GM12878 (cell line): ENCODE measurements at regions not wholly inside any gene's neighbourhood (a gene's known extent, or its start where the extent isn't known, plus 50 kb on each side); places are given as distances from the start of the nearest gene placed in this dataset.

Experiments used
- CEBPB ChIP-seq, 2 experiments: fragments of 150-350 bp in 1 of 2; IDR thresholded peaks; 2 replicates each; pipeline ENCODE4 v1.6.1; 2012 to 2014; ENCODE audit warnings: low read depth in 2 of 2, low read length in 2 of 2, borderline replicate concordance in 1 of 2, inconsistent platforms in 1 of 2
- CREB1 ChIP-seq: IDR thresholded peaks from 2 replicates; pipeline ENCODE4 v1.6.1; 2012; ENCODE audit warnings: low read depth, mild to moderate bottlenecking, inconsistent platforms
- NFIC ChIP-seq: IDR thresholded peaks from 2 replicates; pipeline ENCODE4 v1.6.1; 2012; ENCODE audit warnings: low read depth, mild to moderate bottlenecking, inconsistent platforms, low read length, moderate library complexity
- ZNF207 ChIP-seq: fragments of 450-650 bp; IDR thresholded peaks from 2 replicates; pipeline ENCODE4 v1.6.1; 2014; ENCODE audit warnings: antibody characterized with exemption, mild to moderate bottlenecking, borderline replicate concordance
- TF ChIP-seq, protein P1 (sequence below), 3 experiments: IDR thresholded peaks in 2 of 3; conservative IDR thresholded peaks in 1 of 3; 2 replicates each; pipeline ENCODE4 v1.5.1; 2011; ENCODE audit warnings: low read depth in 3 of 3, low read length in 3 of 3, mild to moderate bottlenecking in 3 of 3, control low read depth in 2 of 3, moderate library complexity in 2 of 3, inconsistent platforms in 1 of 3, mixed read lengths in 1 of 3; ENCODE audit not compliant: control insufficient read depth in 2 of 3, insufficient read depth in 1 of 3; ENCODE audit errors: extremely low read depth in 1 of 3

DNA sequence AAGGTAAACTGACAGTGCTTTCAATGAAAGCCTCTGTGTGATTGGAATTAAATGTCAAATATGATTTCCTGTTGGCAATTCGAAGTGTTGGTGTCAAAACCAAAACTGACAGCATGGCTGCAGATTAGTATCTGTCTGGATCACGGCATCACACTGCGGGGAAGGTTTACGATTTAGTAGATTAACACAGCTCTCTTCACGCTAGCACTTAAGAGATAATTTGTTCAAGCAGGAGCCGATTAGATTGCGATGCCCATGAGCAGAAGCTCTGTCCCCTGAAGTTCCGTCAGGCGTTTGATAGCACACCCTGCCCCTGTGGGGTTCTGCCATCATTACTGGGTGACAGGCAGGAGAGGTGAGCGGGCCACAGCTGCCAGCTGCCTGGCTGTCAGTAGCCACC is 279.5 kb upstream of the AUTS2 start:
- TF ChIP-seq NFIC = no peak
- TF ChIP-seq, protein P1, sequence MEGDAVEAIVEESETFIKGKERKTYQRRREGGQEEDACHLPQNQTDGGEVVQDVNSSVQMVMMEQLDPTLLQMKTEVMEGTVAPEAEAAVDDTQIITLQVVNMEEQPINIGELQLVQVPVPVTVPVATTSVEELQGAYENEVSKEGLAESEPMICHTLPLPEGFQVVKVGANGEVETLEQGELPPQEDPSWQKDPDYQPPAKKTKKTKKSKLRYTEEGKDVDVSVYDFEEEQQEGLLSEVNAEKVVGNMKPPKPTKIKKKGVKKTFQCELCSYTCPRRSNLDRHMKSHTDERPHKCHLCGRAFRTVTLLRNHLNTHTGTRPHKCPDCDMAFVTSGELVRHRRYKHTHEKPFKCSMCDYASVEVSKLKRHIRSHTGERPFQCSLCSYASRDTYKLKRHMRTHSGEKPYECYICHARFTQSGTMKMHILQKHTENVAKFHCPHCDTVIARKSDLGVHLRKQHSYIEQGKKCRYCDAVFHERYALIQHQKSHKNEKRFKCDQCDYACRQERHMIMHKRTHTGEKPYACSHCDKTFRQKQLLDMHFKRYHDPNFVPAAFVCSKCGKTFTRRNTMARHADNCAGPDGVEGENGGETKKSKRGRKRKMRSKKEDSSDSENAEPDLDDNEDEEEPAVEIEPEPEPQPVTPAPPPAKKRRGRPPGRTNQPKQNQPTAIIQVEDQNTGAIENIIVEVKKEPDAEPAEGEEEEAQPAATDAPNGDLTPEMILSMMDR (IDR thresholded peaks at IDR 0.05 in 2 of 3, conservative IDR thresholded peaks at IDR 0.05 in 1 of 3; ENCODE audit: control insufficient read depth in 2 of 3, extremely low read depth in 1 of 3, insufficient read depth in 1 of 3, low read depth in 3 of 3, low read length in 3 of 3) = no peak
- TF ChIP-seq CEBPB (IDR thresholded peaks at IDR 0.05; ENCODE audit: borderline replicate concordance in 1 of 2, low read depth in 2 of 2, low read length in 2 of 2) = no peak
- no peak for TF ChIP-seq CREB1
- TF ChIP-seq ZNF207 = no peak
